Left lung (tissue), 4 donors: ENCODE measurements at regions not wholly inside any gene's neighbourhood (a gene's known extent, or its start where the extent isn't known, plus 50 kb on each side); places are given as distances from the start of the nearest gene placed in this dataset.
"Not testable (repeated sequence)": the region's sequence is repeated elsewhere in the genome, so short reads cannot be mapped to it uniquely, and the experiment has no call there.

Source experiments
- ATAC-seq: fragments of 200-7000 bp; cut with Tn5 transposase; one replicate; pipeline ENCODE4 v1.9.1; 2020; ENCODE audit warnings: moderate library complexity
- DNase-seq, 4 donors: peaks; one replicate each; pipeline ENCODE4 v3.0.0-alpha.2; 2013 to 2020
- H3K27ac ChIP-seq, 2 donors: fragments of 200-600 bp; sonication (generic) in 1 of 2; one replicate each; pipeline versions ENCODE4 v1.5.0 to v1.8.0; 2020 to 2021
- H3K27me3 ChIP-seq, 2 donors: fragments of 200-600 bp; sonication (generic) in 1 of 2; one replicate each; pipeline versions ENCODE4 v1.5.0 to v1.8.0; 2020 to 2021
- H3K36me3 ChIP-seq, 2 donors: fragments of 200-600 bp; sonication (generic) in 1 of 2; one replicate each; pipeline versions ENCODE4 v1.5.0 to v1.8.0; 2020 to 2021
- H3K4me1 ChIP-seq, 2 donors: fragments of 200-600 bp; one replicate each; pipeline ENCODE4 v1.8.0; 2021
- H3K4me3 ChIP-seq, 2 donors: fragments of 200-600 bp; sonication (generic) in 1 of 2; one replicate each; pipeline versions ENCODE4 v1.5.0 to v1.8.0; 2020 to 2021; ENCODE audit warnings: mild to moderate bottlenecking in 1 of 2
- H3K9me3 ChIP-seq, 2 donors: fragments of 200-600 bp; sonication (generic) in 1 of 2; one replicate each; pipeline versions ENCODE4 v1.5.0 to v1.8.0; 2020 to 2021
- intact Hi-C, 2 donors: fragments of 100-400 bp; cut with DNase I; formaldehyde crosslinking; loops; one replicate each; pipeline versions ENCODE4 v1.11.2 to v1.14.2; 2022
- TF ChIP-seq, protein P1 (sequence below), 2 donors: fragments of 200-600 bp; sonication (generic) in 1 of 2; IDR thresholded peaks; one replicate each; pipeline versions ENCODE4 v1.5.0 to v1.8.0; 2021; ENCODE audit warnings: antibody characterized with exemption in 2 of 2
- donor health status: DM: no; HTN: yes; CAD: no.
- donor health status: DM: no; HTN: no; CAD: no.

DNA sequence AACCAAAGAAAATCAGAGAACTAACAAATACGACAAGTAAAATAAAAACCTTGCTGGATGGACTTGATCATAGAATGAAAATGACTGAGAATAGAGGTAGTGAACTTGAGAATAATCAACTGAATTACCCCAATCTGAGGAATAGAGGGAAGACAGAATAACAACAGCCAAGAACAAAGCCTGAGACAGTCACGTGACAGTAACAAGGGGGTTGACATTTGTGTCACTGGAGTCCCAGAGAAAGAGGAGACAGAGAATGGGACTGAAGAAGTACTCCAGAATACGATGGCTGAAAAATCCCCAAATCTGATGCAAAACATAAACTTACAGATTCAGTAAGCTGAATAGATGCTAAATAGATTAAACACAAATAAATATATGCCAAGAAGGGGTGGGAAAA, 248.5 kb upstream of the HDAC4 start:
- H3K27ac ChIP-seq: no peak overlapping the region
- ATAC-seq (no peak), DNase-seq (no peak)
- H3K27me3 ChIP-seq: peaks cover 0 to 16% of the 10 kb centered on the region in 2 donors
- H3K4me1 ChIP-seq: no peaks in the 10 kb centered on the region
- H3K4me3 ChIP-seq: no peak overlapping the region
- TF ChIP-seq, protein P1, sequence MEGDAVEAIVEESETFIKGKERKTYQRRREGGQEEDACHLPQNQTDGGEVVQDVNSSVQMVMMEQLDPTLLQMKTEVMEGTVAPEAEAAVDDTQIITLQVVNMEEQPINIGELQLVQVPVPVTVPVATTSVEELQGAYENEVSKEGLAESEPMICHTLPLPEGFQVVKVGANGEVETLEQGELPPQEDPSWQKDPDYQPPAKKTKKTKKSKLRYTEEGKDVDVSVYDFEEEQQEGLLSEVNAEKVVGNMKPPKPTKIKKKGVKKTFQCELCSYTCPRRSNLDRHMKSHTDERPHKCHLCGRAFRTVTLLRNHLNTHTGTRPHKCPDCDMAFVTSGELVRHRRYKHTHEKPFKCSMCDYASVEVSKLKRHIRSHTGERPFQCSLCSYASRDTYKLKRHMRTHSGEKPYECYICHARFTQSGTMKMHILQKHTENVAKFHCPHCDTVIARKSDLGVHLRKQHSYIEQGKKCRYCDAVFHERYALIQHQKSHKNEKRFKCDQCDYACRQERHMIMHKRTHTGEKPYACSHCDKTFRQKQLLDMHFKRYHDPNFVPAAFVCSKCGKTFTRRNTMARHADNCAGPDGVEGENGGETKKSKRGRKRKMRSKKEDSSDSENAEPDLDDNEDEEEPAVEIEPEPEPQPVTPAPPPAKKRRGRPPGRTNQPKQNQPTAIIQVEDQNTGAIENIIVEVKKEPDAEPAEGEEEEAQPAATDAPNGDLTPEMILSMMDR (IDR thresholded peaks at IDR 0.05): no peak
- no peaks in the 10 kb centered on the region for H3K36me3 ChIP-seq
- intact Hi-C loops: no loop called here
- H3K9me3 ChIP-seq: no peaks in the 10 kb centered on the region

DNA sequence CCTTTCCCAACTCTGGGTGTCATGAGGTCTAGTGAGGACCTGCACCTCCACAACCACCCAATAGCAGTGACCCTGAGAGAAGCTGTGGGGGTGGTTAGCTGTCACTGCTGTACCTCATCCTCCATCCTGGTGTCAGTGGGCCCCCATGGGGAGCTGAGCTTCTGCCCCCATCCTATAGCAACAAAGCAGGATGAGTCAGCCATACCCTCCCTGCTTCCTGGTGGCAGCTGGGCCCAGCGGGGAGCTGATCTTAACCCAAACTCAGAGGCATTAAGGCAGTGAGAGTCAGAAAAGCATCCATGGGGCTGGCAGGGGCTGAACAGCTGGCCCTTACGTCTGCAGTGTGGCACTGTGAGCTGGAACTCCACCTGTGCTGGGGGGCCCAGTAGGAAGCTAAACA, 247.8 kb upstream of the HDAC4 start:
- intact Hi-C loops: no loop called here
- TF ChIP-seq, protein P1 (IDR thresholded peaks at IDR 0.05): no peak

DNA sequence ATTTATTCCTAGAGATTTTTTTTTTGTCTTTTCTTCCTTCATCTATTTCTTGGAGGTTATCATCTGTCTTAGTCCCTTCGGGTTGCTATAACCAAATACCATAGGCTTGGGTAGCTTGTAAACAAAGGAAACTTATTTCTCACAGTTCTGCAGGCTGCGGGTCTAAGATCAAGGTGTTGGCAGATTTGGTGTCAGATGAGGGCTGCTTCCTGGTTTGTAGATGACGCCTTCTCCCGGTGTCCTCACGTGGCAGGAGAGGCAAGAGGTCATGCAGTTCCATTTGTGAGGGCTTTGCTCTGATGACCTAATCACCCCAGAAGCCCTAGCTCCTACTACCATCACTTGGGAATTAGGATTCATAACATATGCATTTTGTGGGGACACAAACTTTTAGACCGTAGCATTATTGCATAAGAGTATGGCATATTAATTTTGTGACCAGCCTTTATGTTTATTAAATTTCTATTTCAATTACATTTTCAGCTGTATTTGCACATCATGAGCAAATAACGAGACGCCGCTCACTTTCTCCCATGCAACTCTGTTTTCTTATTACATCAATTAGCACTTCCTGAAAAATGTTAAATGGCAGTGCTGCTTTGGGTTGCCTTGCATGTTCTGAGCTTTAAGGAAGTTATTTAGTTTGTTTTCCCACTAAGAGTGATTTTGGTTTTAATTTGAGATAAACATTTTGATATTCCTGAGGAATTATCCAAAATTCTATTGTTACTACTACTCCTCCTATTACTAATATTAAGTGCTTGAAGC, 246.4 kb upstream of the HDAC4 start:
- peaks cover 0 to 16% of the 10 kb centered on the region in 2 donors for H3K27me3 ChIP-seq
- no peak overlapping the region for H3K4me3 ChIP-seq
- H3K9me3 ChIP-seq: no peaks in the 10 kb centered on the region
- ATAC-seq: no peak
- intact Hi-C loops: no loop called here
- no peaks in the 10 kb centered on the region for H3K4me1 ChIP-seq
- H3K27ac ChIP-seq: no peak overlapping the region
- no peaks in the 10 kb centered on the region for H3K36me3 ChIP-seq
- TF ChIP-seq, protein P1 (IDR thresholded peaks at IDR 0.05): no peak
- DNase-seq: no peak

More for the DNA sequence above, 247.8 kb upstream of the HDAC4 start:
- ATAC-seq (no peak), DNase-seq (no peak)
- Histone ChIP-seq H3K27me3 (peaks cover 0 to 16% of the 10 kb centered on the region in 2 donors), H3K9me3 (no peaks in the 10 kb centered on the region), H3K4me3 (no peak overlapping the region), H3K4me1 (no peaks in the 10 kb centered on the region), H3K36me3 (no peaks in the 10 kb centered on the region), H3K27ac (no peak overlapping the region)

DNA sequence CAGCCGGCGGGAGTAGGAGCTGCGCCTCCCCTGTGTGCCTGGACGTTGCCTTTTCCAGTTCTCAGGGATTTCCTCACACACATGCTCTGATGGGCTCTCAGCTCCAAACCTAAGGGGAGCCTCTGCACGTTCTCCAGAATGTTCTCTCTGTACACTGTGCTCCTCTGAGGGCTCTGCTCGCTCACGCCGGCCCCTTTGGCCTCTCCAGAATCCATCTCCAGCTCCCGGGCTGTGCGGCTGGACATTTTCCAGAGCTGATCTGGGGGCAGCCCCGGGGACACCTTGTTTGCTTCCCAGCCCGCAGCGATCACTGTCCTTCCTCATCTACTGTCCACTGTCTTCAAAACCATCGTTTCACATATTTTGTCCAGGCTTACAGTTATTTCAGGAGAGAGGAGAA, 245.4 kb upstream of the HDAC4 start:
- no peaks in the 10 kb centered on the region for H3K9me3 ChIP-seq
- H3K4me1 ChIP-seq: no peaks in the 10 kb centered on the region
- TF ChIP-seq, protein P1 (IDR thresholded peaks at IDR 0.05): no peak
- DNase-seq (no peak), ATAC-seq (no peak)
- no peak overlapping the region for H3K27ac ChIP-seq
- intact Hi-C loops: no loop called here
- H3K4me3 ChIP-seq: no peak overlapping the region
- H3K27me3 ChIP-seq: peaks cover 0 to 16% of the 10 kb centered on the region in 2 donors
- no peaks in the 10 kb centered on the region for H3K36me3 ChIP-seq

DNA sequence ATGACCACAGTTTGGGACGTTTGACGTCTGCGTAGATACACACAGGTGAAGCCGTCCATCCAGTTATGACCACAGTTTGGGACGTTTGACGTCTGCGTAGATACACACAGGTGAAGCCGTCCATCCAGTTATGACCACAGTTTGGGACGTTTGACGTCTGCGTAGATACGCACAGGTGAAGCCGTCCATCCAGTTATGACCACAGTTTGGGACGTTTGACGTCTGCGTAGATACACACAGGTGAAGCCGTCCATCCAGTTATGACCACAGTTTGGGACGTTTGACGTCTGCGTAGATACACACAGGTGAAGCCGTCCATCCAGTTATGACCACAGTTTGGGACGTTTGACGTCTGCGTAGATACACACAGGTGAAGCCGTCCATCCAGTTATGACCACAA, 243.8 kb upstream of the HDAC4 start:
- H3K4me3 ChIP-seq, H3K4me1 ChIP-seq, intact Hi-C loops, DNase-seq, H3K36me3 ChIP-seq, H3K27ac ChIP-seq, ATAC-seq, H3K9me3 ChIP-seq: not testable (repeated sequence)
- H3K27me3 ChIP-seq: peaks cover 0 to 16% of the 10 kb centered on the region in 2 donors

DNA sequence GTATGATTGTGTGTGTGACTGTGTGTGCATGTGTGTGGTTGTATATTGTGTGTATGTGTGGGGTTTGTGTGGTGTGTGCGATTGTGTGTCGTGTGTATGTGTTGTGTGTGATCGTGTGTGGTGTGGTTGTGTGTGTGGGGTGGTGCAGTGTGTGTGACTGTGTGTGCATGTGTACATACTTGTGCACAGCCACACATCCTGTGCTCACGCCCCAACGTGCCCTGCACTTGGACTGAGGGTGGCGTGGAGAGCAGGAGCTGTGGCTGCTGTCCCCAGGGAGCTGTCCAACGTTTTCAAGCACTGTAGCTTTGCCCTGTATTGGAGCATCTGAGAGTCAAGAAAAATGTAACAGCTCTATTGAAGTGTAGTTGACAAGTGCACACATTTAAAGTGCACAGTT, 243.2 kb upstream of the HDAC4 start:
- intact Hi-C loops: no loop called here
- peak; percentile 66 for ATAC-seq
- DNase-seq: peak in 1 of 4 donors; percentile 28

More for the DNA sequence above, 243.2 kb upstream of the HDAC4 start:
- Histone ChIP-seq H3K4me3 (no peak overlapping the region), H3K27me3 (peaks cover 0 to 16% of the 10 kb centered on the region in 2 donors), H3K36me3 (no peaks in the 10 kb centered on the region), H3K9me3 (no peaks in the 10 kb centered on the region), H3K4me1 (no peaks in the 10 kb centered on the region), H3K27ac (no peak overlapping the region)
- TF ChIP-seq, protein P1 (IDR thresholded peaks at IDR 0.05): no peak
